GM10266 (cell line): ENCODE measurements at regions not wholly inside any gene's neighbourhood (a gene's known extent, or its start where the extent isn't known, plus 50 kb on each side); places are given as distances from the start of the nearest gene placed in this dataset.
A peak's percentile ranks its signal among the peaks of the same experiment; 100 is the strongest.
"Not testable (repeated sequence)": the region's sequence is repeated elsewhere in the genome, so short reads cannot be mapped to it uniquely, and the experiment has no call there.

Experiments used
- DNase-seq: peaks from one replicate; pipeline ENCODE4 v3.0.0; 2012; ENCODE audit errors: extremely low spot score
- CTCF ChIP-seq: IDR thresholded peaks from 2 replicates; pipeline ENCODE4 v1.5.1; 2012; ENCODE audit warnings: mild to moderate bottlenecking, low read depth; ENCODE audit not compliant: control insufficient read depth, insufficient read depth; ENCODE audit errors: missing control alignments

DNA sequence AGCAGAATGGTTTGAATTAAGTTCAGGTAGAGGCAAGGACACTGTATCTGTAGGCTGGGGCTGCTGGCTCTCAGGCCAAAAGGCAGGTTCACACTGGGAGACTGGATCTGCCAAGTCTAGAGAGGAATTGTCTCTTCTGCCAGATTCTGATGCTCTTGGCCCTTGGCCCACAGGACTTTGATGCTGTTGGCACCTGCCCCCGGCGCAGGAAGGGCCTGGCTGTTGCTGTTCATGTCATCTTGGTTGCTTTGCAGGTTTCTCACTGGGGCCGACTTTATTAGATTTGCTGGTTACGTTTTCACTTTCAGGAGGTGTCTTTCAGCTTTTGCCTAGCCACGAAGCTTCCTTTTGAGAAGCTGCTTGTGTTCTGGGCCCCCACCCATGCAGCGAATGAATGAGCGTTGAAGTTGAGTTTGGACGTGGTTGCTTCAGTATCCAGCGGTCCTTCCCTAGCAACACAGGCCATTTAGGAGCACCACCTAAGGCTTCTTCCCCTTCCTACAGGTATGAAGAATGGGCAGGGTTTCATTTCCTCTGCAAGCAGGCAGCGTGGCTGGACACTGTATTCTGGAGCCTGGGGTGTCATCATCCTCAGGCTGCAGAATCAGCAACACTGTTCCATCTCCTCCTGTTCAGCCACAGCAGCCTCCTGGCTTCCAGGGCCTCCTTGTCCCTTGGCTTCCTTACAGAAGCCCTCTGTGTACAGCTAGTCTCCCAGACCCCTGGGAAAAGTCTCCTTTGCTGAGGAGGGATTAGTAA, 65.6 kb upstream of the PRR23C start:
- no peak for TF ChIP-seq CTCF
- no peak for DNase-seq

- DNase-seq = not testable (repeated sequence)
Measured at GRCh38 chr3:139110929-139111328, 66.2 kb upstream of the PRR23C start.

DNA sequence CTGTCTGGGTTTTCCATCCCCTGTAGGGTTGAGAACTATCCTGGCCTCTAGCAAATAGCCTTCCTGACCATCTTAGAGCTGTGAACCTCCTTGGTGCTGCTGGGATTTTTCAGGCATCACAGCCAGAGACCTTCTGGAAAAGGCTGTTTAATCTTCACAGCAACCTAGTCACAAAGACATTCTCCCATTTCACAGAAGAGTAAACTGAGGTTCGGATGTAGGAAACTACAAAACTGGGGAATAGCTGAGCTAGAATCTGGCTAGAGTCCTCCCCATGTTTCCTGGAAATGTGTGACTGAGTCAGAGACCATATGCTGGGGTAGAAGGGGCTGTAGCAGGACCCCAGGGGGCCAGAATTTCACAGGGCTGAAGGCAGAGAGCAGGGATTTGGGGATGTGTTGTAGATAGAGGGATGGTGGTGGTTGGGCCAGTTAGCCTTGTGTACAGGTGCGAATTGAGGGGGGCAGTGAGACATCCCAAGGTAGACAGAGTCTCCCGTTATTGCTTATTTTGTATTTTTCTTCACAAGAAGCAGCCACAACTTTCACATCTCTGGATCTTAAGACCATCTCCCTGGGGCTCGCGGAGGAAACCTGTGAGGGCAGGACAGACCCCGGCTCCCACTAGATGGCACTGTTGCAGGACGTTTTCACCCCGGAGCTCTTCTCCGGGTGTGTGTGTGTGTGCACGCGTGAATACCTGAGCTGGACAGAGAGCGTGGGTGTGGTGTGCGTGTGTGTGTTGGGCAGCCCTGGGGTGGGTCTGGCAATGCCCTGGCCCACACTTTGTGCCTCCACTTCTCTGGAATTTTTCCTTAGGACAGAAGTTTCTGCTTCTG, 66.9 kb upstream of the PRR23C start:
- peak; percentile 55 for DNase-seq
- peak; percentile 75 for TF ChIP-seq CTCF

GRCh38 chr3:139112230-139112558, 67.5 kb upstream of the PRR23C start:
- DNase-seq = no peak
- no peak for TF ChIP-seq CTCF

DNA sequence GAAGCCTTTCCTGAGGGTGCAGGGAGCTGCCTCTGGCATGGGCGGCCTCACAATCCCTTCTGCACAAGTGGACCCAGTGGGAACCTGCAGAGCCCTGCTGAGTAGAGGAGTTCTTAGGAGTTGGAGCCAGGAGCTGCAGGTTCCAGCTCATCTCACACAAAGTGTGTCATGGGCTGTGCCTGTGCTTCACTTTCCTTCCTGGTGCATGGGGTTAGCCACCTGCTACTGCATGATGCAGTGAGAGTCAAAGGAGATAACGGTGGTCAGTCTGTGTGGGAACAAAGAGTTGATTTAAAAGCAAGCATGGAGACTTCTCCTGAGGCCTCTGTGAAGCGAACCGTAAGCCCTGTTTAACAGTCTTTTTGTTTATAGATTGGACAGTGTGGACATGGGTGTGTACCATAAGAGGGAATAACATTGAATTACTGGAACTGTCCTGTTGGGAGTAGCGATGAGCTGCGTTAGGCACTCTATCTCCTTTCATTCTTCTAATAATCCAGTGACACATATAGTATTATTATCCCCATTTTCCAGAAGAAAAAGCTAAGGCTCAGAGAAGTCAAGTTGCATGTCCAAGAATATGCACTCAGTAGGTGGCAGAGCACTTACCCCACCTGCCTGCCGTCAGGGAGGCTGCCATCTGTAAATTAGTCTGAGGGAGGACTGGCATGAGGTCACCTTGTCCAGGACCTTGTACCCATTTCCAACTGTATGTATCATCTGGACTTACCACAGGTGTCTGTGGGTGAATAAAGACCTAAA, 68.7 kb upstream of the PRR23C start:
- TF ChIP-seq CTCF = no peak

DNA sequence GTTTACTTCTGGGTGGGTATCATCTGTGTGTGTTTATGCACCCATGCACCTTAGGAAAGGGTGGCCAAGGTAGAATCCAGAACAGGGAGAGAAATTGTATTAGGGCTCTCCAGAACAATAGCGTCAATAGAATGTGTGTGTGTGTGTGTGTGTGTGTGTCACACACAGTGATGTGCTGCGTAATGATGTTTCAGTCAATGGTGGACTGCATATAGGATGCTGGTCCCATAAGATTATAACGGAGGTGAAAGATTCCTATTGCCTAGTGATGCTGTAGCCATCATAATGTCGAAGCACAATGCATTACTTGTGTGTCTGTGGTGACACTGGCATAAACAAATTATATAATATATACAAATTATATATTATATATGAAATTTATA, 69.3 kb upstream of the PRR23C start:
- no peak for TF ChIP-seq CTCF
- DNase-seq = no peak

More for the DNA sequence above, 68.7 kb upstream of the PRR23C start:
- no peak for DNase-seq

GRCh38 chr3:139116631-139117030, 71.9 kb upstream of the PRR23C start:
- DNase-seq = not testable (repeated sequence)

DNA sequence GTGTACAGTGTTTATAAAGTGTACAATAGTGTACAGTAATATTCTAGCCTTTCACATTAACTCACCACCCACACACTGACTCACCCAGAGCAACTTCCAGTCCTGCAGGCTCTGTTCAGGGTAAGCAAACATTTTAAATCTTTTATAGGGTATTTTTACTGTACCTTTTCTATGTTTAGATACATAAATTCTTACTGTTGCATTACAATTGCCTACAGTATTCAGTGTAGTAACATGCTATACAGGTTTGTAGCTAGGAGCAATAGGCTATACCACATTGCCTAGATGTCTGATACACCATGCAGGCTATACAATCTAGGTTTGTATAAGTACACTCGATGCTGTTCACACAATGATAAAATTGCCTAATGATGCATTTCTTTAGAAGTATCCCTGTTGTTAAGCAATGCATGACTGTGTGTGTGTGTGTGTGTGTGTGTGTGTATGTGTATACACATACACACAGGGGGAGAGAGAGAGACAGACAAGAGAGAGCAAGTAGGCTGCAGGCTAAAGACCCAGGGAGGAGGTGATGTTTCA, 72.5 kb upstream of the PRR23C start:
- TF ChIP-seq CTCF = no peak
- DNase-seq = no peak
